ENCODE measurements at regions not wholly inside any gene's neighbourhood (a gene's known extent, or its start where the extent isn't known, plus 50 kb on each side); places are given as distances from the start of the nearest gene placed in this dataset.

GRCh38 chr4:119795986-119796578 is 167.5 kb upstream of the PDE5A start:
- no peaks in the 10 kb centered on the region for H3K27me3 ChIP-seq
- H3K27ac ChIP-seq, result no peak overlapping the region
- no peaks in the 10 kb centered on the region for H3K4me1 ChIP-seq
- TF ChIP-seq POLR2AphosphoS5 (IDR thresholded peaks at IDR 0.05) (no peak), CTCF (IDR thresholded peaks at IDR 0.05) (no peak), POLR2A (IDR thresholded peaks at IDR 0.05) (no peak), EP300 (IDR thresholded peaks at IDR 0.05) (no peak)
- WGBS, result 33% methylated on average over 3 of the region's 3 CpGs
- no peak overlapping the region for H3K4me3 ChIP-seq
- no peaks in the 10 kb centered on the region for H3K9me3 ChIP-seq
- H3K36me3 ChIP-seq, result no peaks in the 10 kb centered on the region
- DNase-seq (ENCODE audit: low spot score in 2 of 2), result no peak

- no peak for DNase-seq (ENCODE audit: low spot score in 2 of 2)
- TF ChIP-seq POLR2A (IDR thresholded peaks at IDR 0.05) (no peak), EP300 (IDR thresholded peaks at IDR 0.05) (no peak), CTCF (IDR thresholded peaks at IDR 0.05) (no peak), POLR2AphosphoS5 (IDR thresholded peaks at IDR 0.05) (no peak)
- Histone ChIP-seq H3K27ac (no peak overlapping the region), H3K9me3 (no peaks in the 10 kb centered on the region), H3K4me3 (no peak overlapping the region), H3K4me1 (no peaks in the 10 kb centered on the region), H3K27me3 (no peaks in the 10 kb centered on the region), H3K36me3 (no peaks in the 10 kb centered on the region)
- 56% methylated on average over 4 of the region's 4 CpGs for WGBS
These were observed 166.1 kb upstream of the PDE5A start for GRCh38 chr4:119794681-119795080.

- no peak for TF ChIP-seq CTCF (IDR thresholded peaks at IDR 0.05)
- TF ChIP-seq POLR2A (IDR thresholded peaks at IDR 0.05), result no peak
- TF ChIP-seq EP300 (IDR thresholded peaks at IDR 0.05), result no peak
- TF ChIP-seq POLR2AphosphoS5 (IDR thresholded peaks at IDR 0.05), result no peak
- 77% methylated on average over 4 of the region's 4 CpGs for WGBS
- Histone ChIP-seq H3K27ac (no peak overlapping the region), H3K4me1 (no peaks in the 10 kb centered on the region), H3K9me3 (no peaks in the 10 kb centered on the region), H3K36me3 (no peaks in the 10 kb centered on the region), H3K4me3 (no peak overlapping the region), H3K27me3 (no peaks in the 10 kb centered on the region)
- no peak for DNase-seq (ENCODE audit: low spot score in 2 of 2)
These were observed 165.5 kb upstream of the PDE5A start for GRCh38 chr4:119794113-119794512.

- Histone ChIP-seq H3K4me3 (no peak overlapping the region), H3K9me3 (no peaks in the 10 kb centered on the region), H3K4me1 (no peaks in the 10 kb centered on the region), H3K27me3 (no peaks in the 10 kb centered on the region), H3K36me3 (no peaks in the 10 kb centered on the region), H3K27ac (no peak overlapping the region)
- TF ChIP-seq POLR2A (IDR thresholded peaks at IDR 0.05) (no peak), EP300 (IDR thresholded peaks at IDR 0.05) (no peak), CTCF (IDR thresholded peaks at IDR 0.05) (no peak), POLR2AphosphoS5 (IDR thresholded peaks at IDR 0.05) (no peak)
- 64% methylated on average over 1 of the region's 1 CpG for WGBS
- no peak for DNase-seq (ENCODE audit: low spot score in 2 of 2)
These were observed 160.0 kb upstream of the PDE5A start for GRCh38 chr4:119788349-119789266.

- Histone ChIP-seq H3K4me1 (no peaks in the 10 kb centered on the region), H3K36me3 (no peaks in the 10 kb centered on the region), H3K27ac (no peak overlapping the region), H3K27me3 (no peaks in the 10 kb centered on the region), H3K9me3 (no peaks in the 10 kb centered on the region), H3K4me3 (no peak overlapping the region)
- DNase-seq (ENCODE audit: low spot score in 2 of 2), result no peak
- TF ChIP-seq POLR2AphosphoS5 (IDR thresholded peaks at IDR 0.05) (no peak), POLR2A (IDR thresholded peaks at IDR 0.05) (no peak), EP300 (IDR thresholded peaks at IDR 0.05) (no peak), CTCF (IDR thresholded peaks at IDR 0.05) (no peak)
These were observed 157.4 kb upstream of the PDE5A start for GRCh38 chr4:119785963-119786362.

Measured in suprapubic skin (tissue), 4 donors.